RPMI8226 (cell line): ENCODE measurements at regions not wholly inside any gene's neighbourhood (a gene's known extent, or its start where the extent isn't known, plus 50 kb on each side); places are given as distances from the start of the nearest gene placed in this dataset.
"Not testable (repeated sequence)": the region's sequence is repeated elsewhere in the genome, so short reads cannot be mapped to it uniquely, and the experiment has no call there.

Experiments
- DNase-seq: peaks from one replicate; pipeline ENCODE4 v3.0.0-alpha.2; 2015

GRCh38 chr7:65631236-65631635 lies 241.6 kb upstream of the VKORC1L1 start:
- not testable (repeated sequence) for DNase-seq

- DNase-seq: not testable (repeated sequence)
Measured at GRCh38 chr7:65633587-65634404, 239.1 kb upstream of the VKORC1L1 start.

GRCh38 chr7:65638918-65639317 lies 234.0 kb upstream of the VKORC1L1 start:
- not testable (repeated sequence) for DNase-seq

- not testable (repeated sequence) for DNase-seq
Measured at GRCh38 chr7:65639717-65640116, 233.2 kb upstream of the VKORC1L1 start.

- not testable (repeated sequence) for DNase-seq
Measured at GRCh38 chr7:65643498-65643897, 229.4 kb upstream of the VKORC1L1 start.

GRCh38 chr7:65647153-65647964 lies 225.5 kb upstream of the VKORC1L1 start:
- not testable (repeated sequence) for DNase-seq

- not testable (repeated sequence) for DNase-seq
Measured at GRCh38 chr7:65651174-65651573, 221.7 kb upstream of the VKORC1L1 start.

- not testable (repeated sequence) for DNase-seq
Measured at GRCh38 chr7:65651826-65652592, 220.9 kb upstream of the VKORC1L1 start.

- not testable (repeated sequence) for DNase-seq
Measured at GRCh38 chr7:65652669-65653068, 220.2 kb upstream of the VKORC1L1 start.

GRCh38 chr7:65656494-65657188 lies 216.2 kb upstream of the VKORC1L1 start:
- DNase-seq: not testable (repeated sequence)

GRCh38 chr7:65683362-65683761 lies 189.5 kb upstream of the VKORC1L1 start:
- not testable (repeated sequence) for DNase-seq

- DNase-seq: not testable (repeated sequence)
Measured at GRCh38 chr7:65699026-65699714, 173.7 kb upstream of the VKORC1L1 start.

- DNase-seq: not testable (repeated sequence)
Measured at GRCh38 chr7:65699715-65700356, 173.0 kb upstream of the VKORC1L1 start.

GRCh38 chr7:65719123-65719798 lies 153.6 kb upstream of the VKORC1L1 start:
- not testable (repeated sequence) for DNase-seq

GRCh38 chr7:65722361-65722792 lies 150.5 kb upstream of the VKORC1L1 start:
- peak; percentile 85 for DNase-seq

GRCh38 chr7:65727182-65727581 lies 145.7 kb upstream of the VKORC1L1 start:
- not testable (repeated sequence) for DNase-seq

GRCh38 chr7:65731129-65731528 lies 141.7 kb upstream of the VKORC1L1 start:
- no peak for DNase-seq

- no peak for DNase-seq
Measured at GRCh38 chr7:65731562-65732035, 141.3 kb upstream of the VKORC1L1 start.

GRCh38 chr7:65744406-65744805 lies 128.5 kb upstream of the VKORC1L1 start:
- no peak for DNase-seq

GRCh38 chr7:65746398-65746669 lies 126.5 kb upstream of the VKORC1L1 start:
- no peak for DNase-seq

- DNase-seq: no peak
Measured at GRCh38 chr7:65749039-65749438, 123.8 kb upstream of the VKORC1L1 start.
